K562 (cell line): ENCODE measurements at regions not wholly inside any gene's neighbourhood (a gene's known extent, or its start where the extent isn't known, plus 50 kb on each side); places are given as distances from the start of the nearest gene placed in this dataset.

Experiments
- CEBPB ChIP-seq: fragments of 450-650 bp; IDR thresholded peaks from 2 replicates; pipeline ENCODE4 v1.6.1; 2016; ENCODE audit warnings: missing genetic modification characterization, missing compliant biosample characterization
- DEAF1 ChIP-seq: fragments of 450-650 bp; formaldehyde crosslinking; IDR thresholded peaks from 2 replicates; pipeline ENCODE4 v1.4.0; 2020; ENCODE audit warnings: mild to moderate bottlenecking, moderate library complexity
- EP300 ChIP-seq: IDR thresholded peaks from 2 replicates; pipeline ENCODE4 v1.6.1; 2012; ENCODE audit warnings: low read length, improper control_type of control experiment
- FOXK2 ChIP-seq, 2 experiments: fragments of 450-650 bp; IDR thresholded peaks in 1 of 2; conservative IDR thresholded peaks in 1 of 2; 2 replicates each; pipeline ENCODE4 v1.6.1; 2016; ENCODE audit warnings: low read depth in 2 of 2, mild to moderate bottlenecking in 1 of 2
- HCFC1 ChIP-seq: IDR thresholded peaks from 2 replicates; pipeline ENCODE4 v1.6.1; 2012; ENCODE audit warnings: low read depth, low read length, improper control_type of control experiment
- HEY1 ChIP-seq: fragments of 250-450 bp; sonication (Bioruptor Pico); IDR thresholded peaks from 2 replicates; pipeline ENCODE4 v1.5.0; 2020; ENCODE audit warnings: mild to moderate bottlenecking, moderate library complexity, borderline replicate concordance
- HSF4 ChIP-seq: fragments of 250-450 bp; sonication (Bioruptor Pico); IDR thresholded peaks from 2 replicates; pipeline ENCODE4 v2.1.2; 2022; ENCODE audit warnings: mild to moderate bottlenecking, moderate library complexity, borderline replicate concordance
- KLF16 ChIP-seq: IDR thresholded peaks from 2 replicates; pipeline ENCODE4 v1.6.1; 2016; ENCODE audit warnings: antibody characterized with exemption
- MAZ ChIP-seq, 2 experiments: fragments of 450-650 bp in 1 of 2; sonication (generic) in 1 of 2; formaldehyde crosslinking; IDR thresholded peaks in 1 of 2; conservative IDR thresholded peaks in 1 of 2; 2 replicates each; pipeline versions ENCODE4 v1.4.0 to v1.5.0; 2020; ENCODE audit warnings: mild to moderate bottlenecking in 1 of 2, missing genetic modification reagents in 1 of 2
- MECOM ChIP-seq: fragments of 250-450 bp; sonication (Bioruptor Pico); IDR thresholded peaks from 2 replicates; pipeline ENCODE4 v1.8.0; 2022; ENCODE audit warnings: inconsistent platforms
- NR2F6 ChIP-seq: fragments of 450-650 bp; formaldehyde crosslinking; IDR thresholded peaks from 2 replicates; pipeline ENCODE4 v1.4.0; 2020; ENCODE audit warnings: mild to moderate bottlenecking
- NRF1 ChIP-seq, 2 experiments: fragments of 450-650 bp; IDR thresholded peaks in 1 of 2; conservative IDR thresholded peaks in 1 of 2; 2 replicates each; pipeline ENCODE4 v1.6.1; 2014; ENCODE audit warnings: mild to moderate bottlenecking in 2 of 2
- PYGO2 ChIP-seq: fragments of 450-650 bp; IDR thresholded peaks from 2 replicates; pipeline ENCODE4 v1.6.1; 2016; ENCODE audit warnings: mild to moderate bottlenecking, missing genetic modification characterization, moderate library complexity, missing compliant biosample characterization
- RAD21 ChIP-seq, 2 experiments: fragments of 250-450 bp in 1 of 2; fragments of 450-650 bp in 1 of 2; sonication (Bioruptor Pico) in 1 of 2; formaldehyde crosslinking in 1 of 2; IDR thresholded peaks in 1 of 2; conservative IDR thresholded peaks in 1 of 2; 2 replicates each; pipeline versions ENCODE4 v1.4.0 to v1.8.0; 2020 to 2022; ENCODE audit warnings: mild to moderate bottlenecking in 2 of 2, moderate library complexity in 1 of 2
- SMARCA4 ChIP-seq: fragments of 450-650 bp; IDR thresholded peaks from 2 replicates; pipeline ENCODE4 v1.6.1; 2016
- ZNF551 ChIP-seq: fragments of 250-450 bp; sonication (Bioruptor Pico); IDR thresholded peaks from 2 replicates; pipeline ENCODE4 v1.5.0; 2021; ENCODE audit warnings: mild to moderate bottlenecking, moderate library complexity
- TF ChIP-seq, protein P1 (sequence below), 3 experiments: IDR thresholded peaks in 2 of 3; conservative IDR thresholded peaks in 1 of 3; 2 replicates each; pipeline ENCODE4 v1.5.1; 2011 to 2012; ENCODE audit warnings: low read length in 3 of 3, mild to moderate bottlenecking in 3 of 3, control low read depth in 2 of 3, improper control_type of control experiment in 1 of 3, inconsistent platforms in 1 of 3, low read depth in 1 of 3, mixed read lengths in 1 of 3, moderate library complexity in 1 of 3; ENCODE audit not compliant: insufficient read depth in 2 of 3
- TF ChIP-seq, protein P2 (sequence below), 2 experiments: fragments of 450-650 bp; conservative IDR thresholded peaks; 2 replicates each; pipeline ENCODE4 v1.6.1; 2017; ENCODE audit warnings: mild to moderate bottlenecking in 2 of 2, moderate library complexity in 2 of 2
- TF ChIP-seq, protein P3 (sequence below): sonication (generic); formaldehyde crosslinking; IDR thresholded peaks from 2 replicates; pipeline ENCODE4 v1.8.0; 2022; ENCODE audit warnings: missing genetic modification reagents, mild to moderate bottlenecking, moderate library complexity, borderline replicate concordance

DNA sequence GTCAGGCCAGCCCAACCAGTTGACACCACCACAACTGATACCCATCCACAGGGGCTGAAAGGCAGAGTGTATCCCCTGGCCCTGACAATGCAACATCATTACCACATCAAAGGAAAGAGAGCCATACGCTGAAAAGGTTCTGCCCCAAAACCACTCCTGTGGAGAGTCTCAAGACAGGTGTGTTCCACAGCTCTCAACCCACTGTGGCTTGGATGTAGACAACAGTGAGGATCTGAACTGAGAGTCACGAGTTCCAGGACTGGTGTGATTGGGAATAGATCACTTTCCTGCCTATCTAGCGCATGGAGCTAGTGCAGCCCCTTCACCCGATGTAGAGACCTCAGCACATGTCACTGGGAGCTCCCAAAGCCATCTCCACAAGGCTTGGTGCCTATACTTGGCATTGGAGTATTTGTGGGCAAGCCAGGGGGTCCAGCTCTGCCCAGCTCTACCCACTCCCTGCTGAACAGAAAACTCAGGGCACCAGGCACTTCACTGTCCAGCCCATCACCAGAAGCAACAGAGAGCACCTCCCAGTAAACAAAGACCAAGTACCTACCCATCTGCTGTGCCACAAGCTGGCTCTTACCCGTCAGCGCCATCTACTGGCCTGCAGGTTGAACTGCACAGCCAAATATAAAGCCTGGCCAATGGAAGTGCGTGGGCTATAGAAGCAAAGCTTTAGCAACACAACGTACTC, 579.5 kb downstream of the UQCRFS1 start (continued):
- TF ChIP-seq, protein P1, sequence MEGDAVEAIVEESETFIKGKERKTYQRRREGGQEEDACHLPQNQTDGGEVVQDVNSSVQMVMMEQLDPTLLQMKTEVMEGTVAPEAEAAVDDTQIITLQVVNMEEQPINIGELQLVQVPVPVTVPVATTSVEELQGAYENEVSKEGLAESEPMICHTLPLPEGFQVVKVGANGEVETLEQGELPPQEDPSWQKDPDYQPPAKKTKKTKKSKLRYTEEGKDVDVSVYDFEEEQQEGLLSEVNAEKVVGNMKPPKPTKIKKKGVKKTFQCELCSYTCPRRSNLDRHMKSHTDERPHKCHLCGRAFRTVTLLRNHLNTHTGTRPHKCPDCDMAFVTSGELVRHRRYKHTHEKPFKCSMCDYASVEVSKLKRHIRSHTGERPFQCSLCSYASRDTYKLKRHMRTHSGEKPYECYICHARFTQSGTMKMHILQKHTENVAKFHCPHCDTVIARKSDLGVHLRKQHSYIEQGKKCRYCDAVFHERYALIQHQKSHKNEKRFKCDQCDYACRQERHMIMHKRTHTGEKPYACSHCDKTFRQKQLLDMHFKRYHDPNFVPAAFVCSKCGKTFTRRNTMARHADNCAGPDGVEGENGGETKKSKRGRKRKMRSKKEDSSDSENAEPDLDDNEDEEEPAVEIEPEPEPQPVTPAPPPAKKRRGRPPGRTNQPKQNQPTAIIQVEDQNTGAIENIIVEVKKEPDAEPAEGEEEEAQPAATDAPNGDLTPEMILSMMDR (IDR thresholded peaks at IDR 0.05 in 2 of 3, conservative IDR thresholded peaks at IDR 0.05 in 1 of 3; ENCODE audit: insufficient read depth in 2 of 3, low read depth in 1 of 3, low read length in 3 of 3) = peak; percentile 92 to 97 (median 96)
- TF ChIP-seq NR2F6 (CRISPR knock-in tag) (no peak), HSF4 (CRISPR knock-in tag) (no peak), NRF1 (conservative IDR thresholded peaks at IDR 0.05 in 1 of 2, IDR thresholded peaks at IDR 0.05 in 1 of 2) (no peak), FOXK2 (conservative IDR thresholded peaks at IDR 0.05 in 1 of 2, IDR thresholded peaks at IDR 0.05 in 1 of 2; ENCODE audit: low read depth in 2 of 2) (peak; percentile 68 to 73), ZNF551 (CRISPR knock-in tag) (no peak), CEBPB (tag) (no peak), SMARCA4 (peak; percentile 37; the same call in 1 of the 2 replicates), MECOM (CRISPR knock-in tag) (no peak), RAD21 (CRISPR knock-in tag; conservative IDR thresholded peaks at IDR 0.05 in 1 of 2, IDR thresholded peaks at IDR 0.05 in 1 of 2) (peak; percentile 89 to 98), MAZ (CRISPR knock-in tag; conservative IDR thresholded peaks at IDR 0.05 in 1 of 2, IDR thresholded peaks at IDR 0.05 in 1 of 2) (no peak), HEY1 (CRISPR knock-in tag) (no peak), EP300 (peak; percentile 30; the same call in 1 of the 2 replicates), DEAF1 (CRISPR knock-in tag) (peak; percentile 86), KLF16 (peak; percentile 52; the same call in 1 of the 2 replicates), PYGO2 (no peak), HCFC1 (no peak)
- TF ChIP-seq, protein P2, sequence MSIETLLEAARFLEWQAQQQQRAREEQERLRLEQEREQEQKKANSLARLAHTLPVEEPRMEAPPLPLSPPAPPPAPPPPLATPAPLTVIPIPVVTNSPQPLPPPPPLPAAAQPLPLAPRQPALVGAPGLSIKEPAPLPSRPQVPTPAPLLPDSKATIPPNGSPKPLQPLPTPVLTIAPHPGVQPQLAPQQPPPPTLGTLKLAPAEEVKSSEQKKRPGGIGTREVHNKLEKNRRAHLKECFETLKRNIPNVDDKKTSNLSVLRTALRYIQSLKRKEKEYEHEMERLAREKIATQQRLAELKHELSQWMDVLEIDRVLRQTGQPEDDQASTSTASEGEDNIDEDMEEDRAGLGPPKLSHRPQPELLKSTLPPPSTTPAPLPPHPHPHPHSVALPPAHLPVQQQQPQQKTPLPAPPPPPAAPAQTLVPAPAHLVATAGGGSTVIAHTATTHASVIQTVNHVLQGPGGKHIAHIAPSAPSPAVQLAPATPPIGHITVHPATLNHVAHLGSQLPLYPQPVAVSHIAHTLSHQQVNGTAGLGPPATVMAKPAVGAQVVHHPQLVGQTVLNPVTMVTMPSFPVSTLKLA (conservative IDR thresholded peaks at IDR 0.05) = no peak; a peak in 1 of 4 replicates
- TF ChIP-seq, protein P3, sequence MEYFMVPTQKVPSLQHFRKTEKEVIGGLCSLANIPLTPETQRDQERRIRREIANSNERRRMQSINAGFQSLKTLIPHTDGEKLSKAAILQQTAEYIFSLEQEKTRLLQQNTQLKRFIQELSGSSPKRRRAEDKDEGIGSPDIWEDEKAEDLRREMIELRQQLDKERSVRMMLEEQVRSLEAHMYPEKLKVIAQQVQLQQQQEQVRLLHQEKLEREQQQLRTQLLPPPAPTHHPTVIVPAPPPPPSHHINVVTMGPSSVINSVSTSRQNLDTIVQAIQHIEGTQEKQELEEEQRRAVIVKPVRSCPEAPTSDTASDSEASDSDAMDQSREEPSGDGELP = peak; percentile 43; the same call in 1 of the 2 replicates
